Osteoblast (primary cell): ENCODE measurements at regions not wholly inside any gene's neighbourhood (a gene's known extent, or its start where the extent isn't known, plus 50 kb on each side); places are given as distances from the start of the nearest gene placed in this dataset.

ENCODE experiments used
- DNase-seq: peaks from one replicate; pipeline ENCODE4 v3.0.0; 2011; ENCODE audit warnings: low spot score, mixed read lengths; ENCODE audit not compliant: insufficient read length; ENCODE audit errors: missing footprints
- H2AFZ ChIP-seq: 2 replicates; pipeline ENCODE4 v1.6.0; 2011; ENCODE audit warnings: mild to moderate bottlenecking, low read length
- H3K27ac ChIP-seq: 2 replicates; pipeline ENCODE4 v1.5.1; 2011; ENCODE audit warnings: mild to moderate bottlenecking, low read depth, low read length, moderate library complexity
- H3K27me3 ChIP-seq: 2 replicates; pipeline ENCODE4 v1.6.0; 2012; ENCODE audit warnings: mild to moderate bottlenecking, control low read depth, inconsistent platforms, low read length, moderate library complexity; ENCODE audit not compliant: insufficient read depth
- H3K36me3 ChIP-seq: 2 replicates; pipeline ENCODE4 v1.5.1; 2011; ENCODE audit warnings: mild to moderate bottlenecking, low read length, control low read depth, moderate library complexity; ENCODE audit not compliant: insufficient read depth
- H3K4me1 ChIP-seq: 2 replicates; pipeline ENCODE4 v1.5.1; 2011; ENCODE audit warnings: mild to moderate bottlenecking, low read length, control low read depth, moderate library complexity; ENCODE audit not compliant: insufficient read depth
- H3K4me2 ChIP-seq: 2 replicates; pipeline ENCODE4 v1.6.0; 2011; ENCODE audit warnings: mild to moderate bottlenecking, low read length; ENCODE audit not compliant: insufficient read depth
- H3K4me3 ChIP-seq: fragments of 200-600 bp; sonication (generic); 3 replicates; pipeline ENCODE4 v1.5.1; 2012; ENCODE audit warnings: mild to moderate bottlenecking, low read length, inconsistent platforms; ENCODE audit not compliant: insufficient read depth
- H3K79me2 ChIP-seq: 2 replicates; pipeline ENCODE4 v1.6.0; 2012; ENCODE audit warnings: mild to moderate bottlenecking, low read length, control low read depth, inconsistent platforms; ENCODE audit not compliant: insufficient read depth
- H3K9me3 ChIP-seq: 2 replicates; pipeline ENCODE4 v1.5.1; 2011; ENCODE audit warnings: low read depth, low read length, control low read depth
- H4K20me1 ChIP-seq: 2 replicates; pipeline ENCODE4 v1.6.0; 2012; ENCODE audit warnings: mild to moderate bottlenecking, low read length, control low read depth; ENCODE audit not compliant: insufficient read depth
- TF ChIP-seq, protein P1 (sequence below): IDR thresholded peaks from 2 replicates; pipeline ENCODE4 v1.5.1; 2011; ENCODE audit warnings: mild to moderate bottlenecking, low read depth, low read length, moderate library complexity; ENCODE audit errors: extremely low read depth

DNA sequence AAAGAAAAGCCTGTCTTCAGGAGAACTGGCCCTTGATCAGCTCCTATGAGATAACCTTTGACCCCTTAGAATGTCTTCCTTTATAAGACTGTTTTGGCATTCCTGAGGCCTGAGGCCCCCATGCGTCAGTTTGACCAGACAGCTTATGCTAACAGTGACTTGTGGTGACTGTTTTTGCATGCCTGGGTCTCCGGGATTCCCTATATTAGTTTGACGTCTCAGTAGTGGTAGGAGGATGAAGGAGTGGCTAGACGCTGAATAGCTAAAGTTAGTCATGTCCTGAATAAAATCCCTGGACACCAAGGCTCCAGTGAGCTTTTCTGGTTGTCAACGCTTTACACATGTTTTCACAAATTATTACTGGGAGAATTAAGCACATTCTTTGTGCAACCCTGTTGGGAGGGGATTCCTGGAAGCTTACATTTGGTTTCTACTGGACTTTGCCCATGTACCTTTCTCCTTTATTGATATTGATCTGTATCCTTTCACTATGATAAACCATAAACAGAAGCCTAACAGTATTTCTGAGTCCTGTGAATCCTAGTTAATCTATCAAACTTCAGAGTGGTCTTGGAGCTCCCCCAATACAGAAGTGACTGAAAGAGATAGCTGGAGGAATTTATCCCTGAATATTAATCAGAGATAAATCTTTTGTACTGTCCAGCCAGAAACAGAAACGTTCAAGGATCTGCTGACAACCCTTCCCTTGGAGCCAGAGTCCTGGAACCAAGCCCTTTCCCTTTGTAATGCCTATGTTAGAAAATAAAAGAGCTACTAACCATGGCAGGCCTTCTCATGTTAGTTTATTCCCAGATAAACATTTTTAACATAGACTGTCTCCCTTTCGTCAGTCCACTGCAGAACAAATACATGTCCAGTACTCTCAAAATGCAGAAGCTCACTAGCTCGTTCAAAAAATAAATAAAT, 479.2 kb downstream of the RPS29 start:
- no peak overlapping the region for H3K27ac ChIP-seq
- no peak overlapping the region for H2AFZ ChIP-seq
- H4K20me1 ChIP-seq = no peaks in the 10 kb centered on the region
- TF ChIP-seq, protein P1, sequence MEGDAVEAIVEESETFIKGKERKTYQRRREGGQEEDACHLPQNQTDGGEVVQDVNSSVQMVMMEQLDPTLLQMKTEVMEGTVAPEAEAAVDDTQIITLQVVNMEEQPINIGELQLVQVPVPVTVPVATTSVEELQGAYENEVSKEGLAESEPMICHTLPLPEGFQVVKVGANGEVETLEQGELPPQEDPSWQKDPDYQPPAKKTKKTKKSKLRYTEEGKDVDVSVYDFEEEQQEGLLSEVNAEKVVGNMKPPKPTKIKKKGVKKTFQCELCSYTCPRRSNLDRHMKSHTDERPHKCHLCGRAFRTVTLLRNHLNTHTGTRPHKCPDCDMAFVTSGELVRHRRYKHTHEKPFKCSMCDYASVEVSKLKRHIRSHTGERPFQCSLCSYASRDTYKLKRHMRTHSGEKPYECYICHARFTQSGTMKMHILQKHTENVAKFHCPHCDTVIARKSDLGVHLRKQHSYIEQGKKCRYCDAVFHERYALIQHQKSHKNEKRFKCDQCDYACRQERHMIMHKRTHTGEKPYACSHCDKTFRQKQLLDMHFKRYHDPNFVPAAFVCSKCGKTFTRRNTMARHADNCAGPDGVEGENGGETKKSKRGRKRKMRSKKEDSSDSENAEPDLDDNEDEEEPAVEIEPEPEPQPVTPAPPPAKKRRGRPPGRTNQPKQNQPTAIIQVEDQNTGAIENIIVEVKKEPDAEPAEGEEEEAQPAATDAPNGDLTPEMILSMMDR = no peak
- H3K79me2 ChIP-seq = no peaks in the 10 kb centered on the region
- no peaks in the 10 kb centered on the region for H3K27me3 ChIP-seq
- no peak for DNase-seq
- no peaks in the 10 kb centered on the region for H3K36me3 ChIP-seq
- H3K4me2 ChIP-seq = no peak overlapping the region
- H3K4me1 ChIP-seq = no peaks in the 10 kb centered on the region
- peaks cover 3% of the 10 kb centered on the region for H3K9me3 ChIP-seq
- no peak overlapping the region for H3K4me3 ChIP-seq

DNA sequence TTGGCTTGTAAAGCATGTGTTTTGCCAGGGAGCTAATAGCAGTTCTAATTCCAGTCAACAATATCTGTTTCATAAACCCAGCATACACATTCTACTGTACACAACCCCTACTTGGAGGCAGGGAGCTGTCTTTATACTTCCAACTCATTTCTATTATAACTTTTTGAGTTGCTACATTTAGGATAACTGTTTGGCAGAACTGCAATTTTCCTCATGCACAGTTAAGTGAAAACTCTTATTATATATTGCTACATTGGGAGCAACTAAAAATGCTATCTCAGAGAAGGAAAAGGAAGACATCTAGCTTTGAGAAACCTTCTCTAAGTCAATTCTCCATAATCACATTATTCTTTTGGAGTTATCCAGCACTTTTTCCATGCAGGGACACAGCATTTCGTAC, 480.2 kb downstream of the RPS29 start:
- TF ChIP-seq, protein P1 = no peak
- no peak for DNase-seq
- no peak overlapping the region for H3K4me2 ChIP-seq
- H2AFZ ChIP-seq = no peak overlapping the region
- no peaks in the 10 kb centered on the region for H4K20me1 ChIP-seq
- H3K79me2 ChIP-seq = no peaks in the 10 kb centered on the region
- no peaks in the 10 kb centered on the region for H3K36me3 ChIP-seq
- H3K27me3 ChIP-seq = no peaks in the 10 kb centered on the region
- H3K4me3 ChIP-seq = no peak overlapping the region
- H3K27ac ChIP-seq = no peak overlapping the region
- no peaks in the 10 kb centered on the region for H3K4me1 ChIP-seq
- peaks cover 3% of the 10 kb centered on the region for H3K9me3 ChIP-seq

DNA sequence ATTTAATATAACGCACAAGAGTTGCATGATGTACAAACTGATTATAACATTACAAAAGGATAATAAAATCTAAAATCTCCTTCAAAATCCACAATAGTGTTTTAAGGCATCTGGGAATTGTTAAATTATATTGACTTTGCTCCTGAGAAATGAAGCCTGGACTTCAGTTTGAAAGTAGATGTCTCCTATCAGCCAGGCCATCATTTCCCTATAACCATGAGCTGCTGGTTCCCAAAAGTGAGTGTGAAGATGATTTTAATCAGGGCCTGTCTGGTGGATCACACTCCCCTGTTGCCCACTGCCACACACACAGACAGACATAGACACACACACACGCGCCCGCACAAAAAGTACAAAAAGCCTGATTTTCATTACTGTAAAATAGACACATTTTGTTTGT, 480.7 kb downstream of the RPS29 start:
- Histone ChIP-seq H3K79me2 (no peaks in the 10 kb centered on the region), H3K4me1 (no peaks in the 10 kb centered on the region), H3K27ac (no peak overlapping the region), H3K36me3 (no peaks in the 10 kb centered on the region), H3K4me3 (no peak overlapping the region), H3K4me2 (no peak overlapping the region), H4K20me1 (no peaks in the 10 kb centered on the region), H3K27me3 (no peaks in the 10 kb centered on the region), H2AFZ (no peak overlapping the region), H3K9me3 (peaks cover 3% of the 10 kb centered on the region)
- TF ChIP-seq, protein P1 = no peak
- no peak for DNase-seq

DNA sequence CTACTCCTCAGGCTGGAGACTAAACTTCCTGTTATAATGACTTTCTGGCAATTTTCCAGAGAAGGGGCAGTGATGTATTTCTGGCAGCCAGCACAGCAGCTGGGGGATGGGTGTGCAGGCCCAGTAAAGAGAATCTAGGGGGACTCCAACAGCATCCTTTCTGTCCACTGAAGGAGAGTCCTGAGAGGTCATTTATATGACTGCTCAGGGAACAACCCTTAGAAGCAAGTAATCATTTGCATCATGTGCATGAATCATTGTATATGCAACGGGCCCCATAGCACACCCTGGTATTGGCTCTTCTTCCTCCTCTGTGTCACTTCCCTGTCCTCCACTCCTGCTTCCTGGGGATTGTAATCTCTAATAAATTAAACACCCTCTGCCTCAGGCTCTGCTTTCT, 493.8 kb downstream of the RPS29 start:
- TF ChIP-seq, protein P1 = no peak
- no peak for DNase-seq
- H3K27me3 ChIP-seq = no peaks in the 10 kb centered on the region
- no peak overlapping the region for H3K4me3 ChIP-seq
- no peaks in the 10 kb centered on the region for H3K9me3 ChIP-seq
- no peak overlapping the region for H3K27ac ChIP-seq
- no peak overlapping the region for H2AFZ ChIP-seq
- H3K4me1 ChIP-seq = no peaks in the 10 kb centered on the region
- H3K36me3 ChIP-seq = no peaks in the 10 kb centered on the region
- no peaks in the 10 kb centered on the region for H4K20me1 ChIP-seq
- H3K79me2 ChIP-seq = no peaks in the 10 kb centered on the region
- no peak overlapping the region for H3K4me2 ChIP-seq
